Esophagus muscularis mucosa (tissue), 4 donors: ENCODE measurements at regions not wholly inside any gene's neighbourhood (a gene's known extent, or its start where the extent isn't known, plus 50 kb on each side); places are given as distances from the start of the nearest gene placed in this dataset.

ENCODE experiments used
- DNase-seq: peaks from one replicate; pipeline ENCODE4 v3.0.0-alpha.2; 2017; ENCODE audit errors: extremely low spot score
- H3K27ac ChIP-seq, 4 donors: fragments of 200-600 bp; sonication (generic); replicated peaks in 1 of 4; 1 replicate in 3 of 4; 2 replicates in 1 of 4; pipeline ENCODE4 v1.5.1; 2016 to 2019; ENCODE audit warnings: mild to moderate bottlenecking in 1 of 4
- H3K27me3 ChIP-seq, 4 donors: fragments of 200-600 bp; sonication (generic); one replicate each; pipeline versions ENCODE4 v1.5.1 to v1.6.0; 2016 to 2019
- H3K36me3 ChIP-seq, 4 donors: fragments of 200-600 bp; sonication (generic); one replicate each; pipeline ENCODE4 v1.5.1; 2016 to 2019
- H3K4me1 ChIP-seq, 4 donors: fragments of 200-600 bp; sonication (generic); one replicate each; pipeline ENCODE4 v1.5.1; 2016 to 2019
- H3K4me3 ChIP-seq, 4 donors: fragments of 200-600 bp; sonication (generic); 1 replicate in 2 of 4; 2 replicates in 2 of 4; pipeline ENCODE4 v1.5.1; 2016 to 2019; ENCODE audit warnings: mild to moderate bottlenecking in 4 of 4, moderate library complexity in 1 of 4
- H3K9me3 ChIP-seq, 4 donors: fragments of 200-600 bp; sonication (generic); 1 replicate in 3 of 4; 2 replicates in 1 of 4; pipeline ENCODE4 v1.5.1; 2016 to 2019
- CTCF ChIP-seq, 3 experiments: fragments of 200-600 bp in 2 of 3; fragments of 450-650 bp in 1 of 3; sonication (generic) in 2 of 3; IDR thresholded peaks; one replicate each; pipeline ENCODE4 v1.5.1; 2017 to 2019; ENCODE audit warnings: antibody characterized with exemption in 3 of 3, mild to moderate bottlenecking in 2 of 3, moderate library complexity in 1 of 3
- EP300 ChIP-seq: sonication (generic); formaldehyde crosslinking; IDR thresholded peaks from one replicate; pipeline ENCODE4 v1.6.1; 2017; ENCODE audit warnings: antibody characterized with exemption
- POLR2A ChIP-seq: fragments of 450-650 bp; IDR thresholded peaks from one replicate; pipeline ENCODE4 v1.6.1; 2017; ENCODE audit warnings: antibody characterized with exemption, moderate library complexity, mild to moderate bottlenecking, low read depth
- POLR2AphosphoS5 ChIP-seq, 2 donors: sonication (generic); formaldehyde crosslinking; IDR thresholded peaks; one replicate each; pipeline ENCODE4 v1.6.1; 2017; ENCODE audit warnings: antibody characterized with exemption in 2 of 2
- WGBS: methylation state at CpG from one replicate; pipeline ENCODE4 v1.1.5; 2018; 5-methylcytosine and 5-hydroxymethylcytosine counted together
- intact Hi-C: fragments of 100-400 bp; cut with DNase I; formaldehyde crosslinking; loops from one replicate; pipeline ENCODE4 v1.15.1; 2023

GRCh38 chr6:71722736-71723135 lies 163.6 kb upstream of the RIMS1 start:
- Histone ChIP-seq H3K36me3 (no peaks in the 10 kb centered on the region), H3K27ac (no peak overlapping the region), H3K4me1 (no peaks in the 10 kb centered on the region), H3K4me3 (no peak overlapping the region), H3K9me3 (no peaks in the 10 kb centered on the region), H3K27me3 (no peaks in the 10 kb centered on the region)
- intact Hi-C loops = no loop called here
- no peak for TF ChIP-seq CTCF (IDR thresholded peaks at IDR 0.05)
- no peak for TF ChIP-seq POLR2A
- no peak for TF ChIP-seq POLR2AphosphoS5 (IDR thresholded peaks at IDR 0.05)
- no peak for TF ChIP-seq EP300
- DNase-seq = no peak
- WGBS = 92% methylated on average over 2 of the region's 2 CpGs

- Histone ChIP-seq H3K4me1 (no peaks in the 10 kb centered on the region), H3K36me3 (no peaks in the 10 kb centered on the region), H3K27ac (no peak overlapping the region), H3K4me3 (no peak overlapping the region), H3K9me3 (no peaks in the 10 kb centered on the region), H3K27me3 (no peaks in the 10 kb centered on the region)
- DNase-seq = no peak
- WGBS = 75% methylated on average over 2 of the region's 2 CpGs
- TF ChIP-seq EP300 (no peak), POLR2AphosphoS5 (IDR thresholded peaks at IDR 0.05) (no peak), POLR2A (no peak), CTCF (IDR thresholded peaks at IDR 0.05) (no peak)
- intact Hi-C loops = no loop called here
Measured at GRCh38 chr6:71724456-71725125, 161.8 kb upstream of the RIMS1 start.

GRCh38 chr6:71725126-71725470 lies 161.3 kb upstream of the RIMS1 start:
- H3K27ac ChIP-seq = no peak overlapping the region
- no peaks in the 10 kb centered on the region for H3K27me3 ChIP-seq
- no peaks in the 10 kb centered on the region for H3K36me3 ChIP-seq
- H3K9me3 ChIP-seq = no peaks in the 10 kb centered on the region
- intact Hi-C loops = no loop called here
- whole genome bisulfite sequencing = 94% methylated on average over 2 of the region's 2 CpGs
- no peaks in the 10 kb centered on the region for H3K4me1 ChIP-seq
- H3K4me3 ChIP-seq = no peak overlapping the region
- TF ChIP-seq POLR2A = no peak
- DNase-seq = no peak

- no peaks in the 10 kb centered on the region for H3K9me3 ChIP-seq
- H3K27ac ChIP-seq = no peak overlapping the region
- H3K27me3 ChIP-seq = no peaks in the 10 kb centered on the region
- DNase-seq = no peak
- 82% methylated on average over 2 of the region's 2 CpGs for WGBS
- no peaks in the 10 kb centered on the region for H3K4me1 ChIP-seq
- H3K36me3 ChIP-seq = no peaks in the 10 kb centered on the region
- TF ChIP-seq POLR2AphosphoS5 (IDR thresholded peaks at IDR 0.05) = no peak
- no peak for TF ChIP-seq EP300
- TF ChIP-seq CTCF (IDR thresholded peaks at IDR 0.05) = no peak
- no peak for TF ChIP-seq POLR2A
- intact Hi-C loops = no loop called here
- no peak overlapping the region for H3K4me3 ChIP-seq
Measured at GRCh38 chr6:71726121-71726520, 160.2 kb upstream of the RIMS1 start.

- intact Hi-C loops = no loop called here
Measured at GRCh38 chr6:71727632-71728294, 158.6 kb upstream of the RIMS1 start.

More at GRCh38 chr6:71727632-71728294, 158.6 kb upstream of the RIMS1 start:
- Histone ChIP-seq H3K27me3 (no peaks in the 10 kb centered on the region), H3K4me1 (no peaks in the 10 kb centered on the region), H3K4me3 (no peak overlapping the region), H3K27ac (no peak overlapping the region), H3K36me3 (no peaks in the 10 kb centered on the region), H3K9me3 (no peaks in the 10 kb centered on the region)
- 45% methylated on average over 2 of the region's 2 CpGs for WGBS
- TF ChIP-seq CTCF (IDR thresholded peaks at IDR 0.05) (no peak), EP300 (no peak), POLR2AphosphoS5 (IDR thresholded peaks at IDR 0.05) (no peak), POLR2A (no peak)
- DNase-seq = no peak
